Progenitor cell of endocrine pancreas (in vitro differentiated cells): ENCODE measurements at regions not wholly inside any gene's neighbourhood (a gene's known extent, or its start where the extent isn't known, plus 50 kb on each side); places are given as distances from the start of the nearest gene placed in this dataset.

Experiments
- DNase-seq: peaks from one replicate; pipeline ENCODE4 v3.0.0; 2021; ENCODE audit warnings: low spot score; ENCODE audit not compliant: unreplicated experiment
- H3K27ac Mint-ChIP-seq: 2 replicates; pipeline ENCODE4 v1.8.0; 2021; ENCODE audit warnings: mild to moderate bottlenecking, moderate library complexity, mixed read lengths
- H3K27me3 Mint-ChIP-seq: 2 replicates; pipeline ENCODE4 v1.8.0; 2021; ENCODE audit warnings: mixed read lengths
- H3K36me3 Mint-ChIP-seq: 2 replicates; pipeline ENCODE4 v1.8.0; 2022; ENCODE audit warnings: mixed read lengths; ENCODE audit not compliant: insufficient read depth
- H3K4me1 Mint-ChIP-seq: 2 replicates; pipeline ENCODE4 v1.8.0; 2021; ENCODE audit warnings: low read depth, mixed read lengths
- H3K4me3 Mint-ChIP-seq: 2 replicates; pipeline ENCODE4 v1.8.0; 2021; ENCODE audit warnings: low read depth, mild to moderate bottlenecking, moderate library complexity, mixed read lengths
- H3K9me3 Mint-ChIP-seq: 2 replicates; pipeline ENCODE4 v1.8.0; 2021; ENCODE audit warnings: low read depth, mixed read lengths
- TF ChIP-seq, protein P1 (sequence below): fragments of 200-600 bp; sonication (generic); IDR thresholded peaks from one replicate; pipeline ENCODE4 v1.5.0; 2021; ENCODE audit warnings: antibody characterized with exemption, mild to moderate bottlenecking; ENCODE audit not compliant: unreplicated experiment

DNA sequence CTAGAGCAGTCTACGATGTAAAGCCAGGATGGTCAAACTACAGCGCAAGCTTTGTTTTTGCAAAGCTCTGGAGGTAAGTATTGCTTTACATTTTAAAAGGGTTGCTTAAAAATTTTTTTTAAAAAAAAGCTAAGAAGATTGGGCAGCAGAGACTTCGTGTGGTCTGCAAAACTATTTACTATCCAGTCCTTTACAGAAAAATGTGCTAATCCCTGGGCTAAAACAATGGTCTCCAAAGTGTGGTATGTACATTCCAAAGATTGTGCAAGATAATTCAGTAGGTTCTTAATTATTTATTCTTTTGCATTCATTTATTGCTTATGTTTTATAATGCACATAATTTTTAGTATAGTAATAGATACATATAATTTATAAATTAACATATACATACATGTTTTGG lies 113.2 kb downstream of the MFAP3L start:
- peaks cover 11% of the 10 kb centered on the region for H3K9me3 Mint-ChIP-seq
- no peak for DNase-seq
- no peak overlapping the region for H3K27ac Mint-ChIP-seq
- H3K4me1 Mint-ChIP-seq: peaks cover 7% of the 10 kb centered on the region
- no peak overlapping the region for H3K4me3 Mint-ChIP-seq
- no peaks in the 10 kb centered on the region for H3K27me3 Mint-ChIP-seq
- TF ChIP-seq, protein P1, sequence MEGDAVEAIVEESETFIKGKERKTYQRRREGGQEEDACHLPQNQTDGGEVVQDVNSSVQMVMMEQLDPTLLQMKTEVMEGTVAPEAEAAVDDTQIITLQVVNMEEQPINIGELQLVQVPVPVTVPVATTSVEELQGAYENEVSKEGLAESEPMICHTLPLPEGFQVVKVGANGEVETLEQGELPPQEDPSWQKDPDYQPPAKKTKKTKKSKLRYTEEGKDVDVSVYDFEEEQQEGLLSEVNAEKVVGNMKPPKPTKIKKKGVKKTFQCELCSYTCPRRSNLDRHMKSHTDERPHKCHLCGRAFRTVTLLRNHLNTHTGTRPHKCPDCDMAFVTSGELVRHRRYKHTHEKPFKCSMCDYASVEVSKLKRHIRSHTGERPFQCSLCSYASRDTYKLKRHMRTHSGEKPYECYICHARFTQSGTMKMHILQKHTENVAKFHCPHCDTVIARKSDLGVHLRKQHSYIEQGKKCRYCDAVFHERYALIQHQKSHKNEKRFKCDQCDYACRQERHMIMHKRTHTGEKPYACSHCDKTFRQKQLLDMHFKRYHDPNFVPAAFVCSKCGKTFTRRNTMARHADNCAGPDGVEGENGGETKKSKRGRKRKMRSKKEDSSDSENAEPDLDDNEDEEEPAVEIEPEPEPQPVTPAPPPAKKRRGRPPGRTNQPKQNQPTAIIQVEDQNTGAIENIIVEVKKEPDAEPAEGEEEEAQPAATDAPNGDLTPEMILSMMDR: no peak
- H3K36me3 Mint-ChIP-seq: no peaks in the 10 kb centered on the region

DNA sequence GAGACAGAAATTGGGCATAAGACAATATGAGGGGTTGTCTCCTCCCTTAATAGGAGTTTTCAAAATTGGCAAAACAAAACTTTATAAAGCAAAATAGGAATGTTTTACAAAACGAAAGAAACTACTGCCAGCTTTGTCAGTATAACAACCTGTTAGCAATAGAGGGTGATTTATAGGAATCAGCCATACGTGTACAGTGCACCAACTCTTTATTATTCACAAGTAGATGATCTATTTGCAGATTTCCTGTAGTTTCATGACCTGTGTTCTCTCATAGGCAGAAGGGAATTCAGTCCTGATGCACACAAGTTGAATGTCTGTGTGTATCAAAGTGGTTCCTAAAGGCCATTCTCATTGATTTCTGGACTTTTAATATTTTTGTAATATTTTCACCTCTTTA lies 116.3 kb downstream of the MFAP3L start:
- no peak overlapping the region for H3K27ac Mint-ChIP-seq
- no peak overlapping the region for H3K4me3 Mint-ChIP-seq
- no peak for DNase-seq
- TF ChIP-seq, protein P1: no peak
- peaks cover 7% of the 10 kb centered on the region for H3K4me1 Mint-ChIP-seq
- H3K36me3 Mint-ChIP-seq: no peaks in the 10 kb centered on the region
- H3K9me3 Mint-ChIP-seq: peaks cover 1% of the 10 kb centered on the region
- no peaks in the 10 kb centered on the region for H3K27me3 Mint-ChIP-seq

DNA sequence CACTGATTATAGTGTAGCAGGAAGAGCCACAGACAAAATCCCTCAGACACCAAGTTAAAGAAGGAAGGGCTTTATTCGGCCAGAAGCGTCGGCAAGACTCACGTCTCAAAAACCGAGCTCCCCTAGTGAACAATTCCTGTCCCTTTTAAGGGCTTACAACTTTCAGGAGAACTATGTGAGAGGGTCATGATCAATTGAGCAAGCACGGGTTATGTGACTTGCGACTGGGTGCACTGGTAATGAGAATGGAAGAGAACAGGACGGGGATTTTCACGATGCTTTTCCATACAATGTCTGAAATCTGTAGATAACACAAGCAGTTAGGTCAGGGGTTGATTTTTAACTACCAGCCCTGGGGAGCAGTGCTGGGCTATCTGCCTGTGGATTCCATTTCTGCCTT lies 116.7 kb downstream of the MFAP3L start:
- Mint-ChIP-seq H3K4me1 (peaks cover 7% of the 10 kb centered on the region), H3K9me3 (no peaks in the 10 kb centered on the region), H3K36me3 (no peaks in the 10 kb centered on the region), H3K27me3 (no peaks in the 10 kb centered on the region), H3K27ac (no peak overlapping the region), H3K4me3 (peak overlapping the region; percentile 11)
- TF ChIP-seq, protein P1: no peak
- no peak for DNase-seq

DNA sequence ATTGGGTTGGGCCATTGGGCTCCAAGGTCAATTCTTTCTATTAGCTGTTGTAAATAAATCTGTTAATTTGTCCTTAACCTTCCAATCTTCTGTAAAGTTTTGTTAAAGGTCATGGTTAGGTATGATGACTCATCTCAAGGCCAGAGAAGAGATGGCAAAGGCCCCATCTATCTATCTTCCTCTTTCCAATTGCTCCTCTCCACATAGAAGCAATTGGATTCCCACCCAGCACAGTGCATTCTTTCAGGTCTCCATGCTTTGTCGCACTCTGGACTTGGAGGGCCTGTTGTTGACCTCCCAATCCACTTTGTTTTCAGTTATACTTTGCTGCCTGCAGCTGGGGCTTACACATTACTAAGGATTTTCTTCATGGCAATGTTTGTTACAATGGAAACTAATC lies 118.5 kb downstream of the MFAP3L start:
- no peaks in the 10 kb centered on the region for H3K36me3 Mint-ChIP-seq
- no peaks in the 10 kb centered on the region for H3K9me3 Mint-ChIP-seq
- no peak for DNase-seq
- H3K27ac Mint-ChIP-seq: no peak overlapping the region
- peaks cover 7% of the 10 kb centered on the region for H3K4me1 Mint-ChIP-seq
- no peak overlapping the region for H3K4me3 Mint-ChIP-seq
- peaks cover 3% of the 10 kb centered on the region for H3K27me3 Mint-ChIP-seq
- TF ChIP-seq, protein P1: no peak

DNA sequence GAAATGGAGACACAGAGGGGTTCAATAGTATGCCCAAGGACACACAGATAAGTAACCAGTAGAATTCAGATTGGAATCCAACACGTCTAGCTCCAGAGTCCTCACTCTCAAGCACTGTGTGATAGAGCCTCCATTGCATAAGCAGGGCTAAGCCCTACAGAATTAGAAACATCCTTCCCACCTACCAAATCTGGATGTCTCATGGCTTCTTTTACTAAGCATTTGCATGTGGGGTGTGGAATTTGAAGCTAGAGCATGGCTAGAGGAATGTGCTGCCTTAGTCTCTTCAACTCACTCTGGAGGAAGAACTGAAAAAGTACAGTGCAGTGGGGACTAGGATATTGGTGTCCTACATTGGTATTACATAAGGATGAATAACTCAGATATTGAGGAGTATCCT lies 119.4 kb downstream of the MFAP3L start:
- H3K36me3 Mint-ChIP-seq: no peaks in the 10 kb centered on the region
- peaks cover 3% of the 10 kb centered on the region for H3K27me3 Mint-ChIP-seq
- no peak overlapping the region for H3K4me3 Mint-ChIP-seq
- H3K4me1 Mint-ChIP-seq: peaks cover 7% of the 10 kb centered on the region
- H3K27ac Mint-ChIP-seq: no peak overlapping the region
- H3K9me3 Mint-ChIP-seq: no peaks in the 10 kb centered on the region
- no peak for DNase-seq
- TF ChIP-seq, protein P1: no peak
